Calu3 (cell line): ENCODE measurements at regions not wholly inside any gene's neighbourhood (a gene's known extent, or its start where the extent isn't known, plus 50 kb on each side); places are given as distances from the start of the nearest gene placed in this dataset.

ENCODE experiments used
- BruUV-seq: library from RNA; stranded (reverse); fragments of 400-500 nt; replicated peaks from 2 replicates; lab custom pipeline; 2021; lab: Mats Ljungman, UMichigan
- CTCF ChIA-PET: fragments of 300-600 bp; sonication (Branson Sonifier 250); formaldehyde crosslinking; loops from one replicate; lab custom pipeline; 2022; ENCODE audit warnings: antibody characterized with exemption; lab: Charles Lee
- DNase-seq: peaks from one replicate; pipeline ENCODE4 v3.0.0; 2022
- H3K27ac Mint-ChIP-seq: one replicate; pipeline ENCODE4 v1.8.0; 2022; ENCODE audit warnings: mixed read lengths; ENCODE audit not compliant: unreplicated experiment
- H3K27me3 Mint-ChIP-seq: one replicate; pipeline ENCODE4 v1.8.0; 2022; ENCODE audit warnings: mixed read lengths; ENCODE audit not compliant: unreplicated experiment
- H3K36me3 Mint-ChIP-seq: one replicate; pipeline ENCODE4 v1.8.0; 2022; ENCODE audit warnings: mild to moderate bottlenecking, moderate library complexity, mixed read lengths; ENCODE audit not compliant: insufficient read depth, unreplicated experiment
- H3K4me1 Mint-ChIP-seq: one replicate; pipeline ENCODE4 v1.8.0; 2022; ENCODE audit warnings: mild to moderate bottlenecking, low read depth, mixed read lengths; ENCODE audit not compliant: unreplicated experiment
- H3K4me3 Mint-ChIP-seq: one replicate; pipeline ENCODE4 v1.8.0; 2022; ENCODE audit warnings: mild to moderate bottlenecking, low read depth, moderate library complexity, mixed read lengths; ENCODE audit not compliant: unreplicated experiment
- H3K9me3 Mint-ChIP-seq: one replicate; pipeline ENCODE4 v1.8.0; 2022; ENCODE audit warnings: low read depth, mixed read lengths; ENCODE audit not compliant: unreplicated experiment
- intact Hi-C: fragments of 100-400 bp; cut with micrococcal nuclease; formaldehyde crosslinking; loops from one replicate; pipeline ENCODE4 v1.10.0; 2022; ENCODE audit not compliant: unreplicated experiment
- TF ChIP-seq, protein P1 (sequence below): fragments of 200-600 bp; IDR thresholded peaks from one replicate; pipeline ENCODE4 v1.8.0; 2022; ENCODE audit warnings: antibody characterized with exemption; ENCODE audit not compliant: unreplicated experiment

- no peak overlapping the region for H3K4me3 Mint-ChIP-seq
- H3K36me3 Mint-ChIP-seq: no peaks in the 10 kb centered on the region
- H3K4me1 Mint-ChIP-seq: no peaks in the 10 kb centered on the region
- CTCF ChIA-PET: no interaction called here
- H3K27me3 Mint-ChIP-seq: no peaks in the 10 kb centered on the region
- intact Hi-C loops: no loop called here
- H3K9me3 Mint-ChIP-seq: no peaks in the 10 kb centered on the region
- no TSS peak for BruUV-seq
- TF ChIP-seq, protein P1, sequence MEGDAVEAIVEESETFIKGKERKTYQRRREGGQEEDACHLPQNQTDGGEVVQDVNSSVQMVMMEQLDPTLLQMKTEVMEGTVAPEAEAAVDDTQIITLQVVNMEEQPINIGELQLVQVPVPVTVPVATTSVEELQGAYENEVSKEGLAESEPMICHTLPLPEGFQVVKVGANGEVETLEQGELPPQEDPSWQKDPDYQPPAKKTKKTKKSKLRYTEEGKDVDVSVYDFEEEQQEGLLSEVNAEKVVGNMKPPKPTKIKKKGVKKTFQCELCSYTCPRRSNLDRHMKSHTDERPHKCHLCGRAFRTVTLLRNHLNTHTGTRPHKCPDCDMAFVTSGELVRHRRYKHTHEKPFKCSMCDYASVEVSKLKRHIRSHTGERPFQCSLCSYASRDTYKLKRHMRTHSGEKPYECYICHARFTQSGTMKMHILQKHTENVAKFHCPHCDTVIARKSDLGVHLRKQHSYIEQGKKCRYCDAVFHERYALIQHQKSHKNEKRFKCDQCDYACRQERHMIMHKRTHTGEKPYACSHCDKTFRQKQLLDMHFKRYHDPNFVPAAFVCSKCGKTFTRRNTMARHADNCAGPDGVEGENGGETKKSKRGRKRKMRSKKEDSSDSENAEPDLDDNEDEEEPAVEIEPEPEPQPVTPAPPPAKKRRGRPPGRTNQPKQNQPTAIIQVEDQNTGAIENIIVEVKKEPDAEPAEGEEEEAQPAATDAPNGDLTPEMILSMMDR: no peak
- DNase-seq: no peak
- no peak overlapping the region for H3K27ac Mint-ChIP-seq
Measured at GRCh38 chr13:74870865-74871264, 611.1 kb downstream of the TBC1D4 start.

GRCh38 chr13:74869846-74870245 is 612.1 kb downstream of the TBC1D4 start:
- no peaks in the 10 kb centered on the region for H3K9me3 Mint-ChIP-seq
- TF ChIP-seq, protein P1: no peak
- CTCF ChIA-PET: no interaction called here
- DNase-seq: no peak
- peak overlapping the region; percentile 72 for H3K27ac Mint-ChIP-seq
- no peaks in the 10 kb centered on the region for H3K36me3 Mint-ChIP-seq
- no peaks in the 10 kb centered on the region for H3K4me1 Mint-ChIP-seq
- no TSS peak for BruUV-seq
- no peak overlapping the region for H3K4me3 Mint-ChIP-seq
- H3K27me3 Mint-ChIP-seq: no peaks in the 10 kb centered on the region
- intact Hi-C loops: no loop called here

- no peak for DNase-seq
- H3K27ac Mint-ChIP-seq: peak overlapping the region; percentile 28
- H3K27me3 Mint-ChIP-seq: no peaks in the 10 kb centered on the region
- H3K9me3 Mint-ChIP-seq: no peaks in the 10 kb centered on the region
- no peak overlapping the region for H3K4me3 Mint-ChIP-seq
- TF ChIP-seq, protein P1: no peak
- CTCF ChIA-PET: no interaction called here
- intact Hi-C loops: no loop called here
- H3K4me1 Mint-ChIP-seq: no peaks in the 10 kb centered on the region
- H3K36me3 Mint-ChIP-seq: no peaks in the 10 kb centered on the region
- BruUV-seq: no TSS peak
Measured at GRCh38 chr13:74868049-74868448, 613.9 kb downstream of the TBC1D4 start.

GRCh38 chr13:74867460-74867859 is 614.5 kb downstream of the TBC1D4 start:
- BruUV-seq: no TSS peak
- TF ChIP-seq, protein P1: no peak
- H3K27ac Mint-ChIP-seq: peak overlapping the region; percentile 28
- intact Hi-C loops: no loop called here
- peaks cover 3% of the 10 kb centered on the region for H3K9me3 Mint-ChIP-seq
- H3K27me3 Mint-ChIP-seq: no peaks in the 10 kb centered on the region
- CTCF ChIA-PET: no interaction called here
- H3K4me3 Mint-ChIP-seq: no peak overlapping the region
- DNase-seq: no peak
- H3K36me3 Mint-ChIP-seq: no peaks in the 10 kb centered on the region
- no peaks in the 10 kb centered on the region for H3K4me1 Mint-ChIP-seq
